Osteocyte (in vitro differentiated cells): ENCODE measurements at regions not wholly inside any gene's neighbourhood (a gene's known extent, or its start where the extent isn't known, plus 50 kb on each side); places are given as distances from the start of the nearest gene placed in this dataset.

Experiments
- DNase-seq: peaks from one replicate; pipeline ENCODE4 v3.0.0; 2021; ENCODE audit warnings: mixed read lengths; ENCODE audit not compliant: unreplicated experiment; ENCODE audit errors: extremely low spot score
- H3K27ac Mint-ChIP-seq: one replicate; pipeline ENCODE4 v1.8.0; 2021; ENCODE audit warnings: mild to moderate bottlenecking, mixed read lengths; ENCODE audit not compliant: unreplicated experiment
- H3K27me3 Mint-ChIP-seq: one replicate; pipeline ENCODE4 v1.8.0; 2021; ENCODE audit warnings: mixed read lengths; ENCODE audit not compliant: unreplicated experiment
- H3K36me3 Mint-ChIP-seq: one replicate; pipeline ENCODE4 v1.8.0; 2021; ENCODE audit warnings: mixed read lengths; ENCODE audit not compliant: unreplicated experiment
- H3K4me1 Mint-ChIP-seq: one replicate; pipeline ENCODE4 v1.8.0; 2021; ENCODE audit warnings: mixed read lengths; ENCODE audit not compliant: unreplicated experiment
- H3K4me3 Mint-ChIP-seq: one replicate; pipeline ENCODE4 v1.8.0; 2021; ENCODE audit warnings: mild to moderate bottlenecking, moderate library complexity, mixed read lengths; ENCODE audit not compliant: unreplicated experiment
- H3K9me3 Mint-ChIP-seq: one replicate; pipeline ENCODE4 v1.8.0; 2021; ENCODE audit warnings: mixed read lengths; ENCODE audit not compliant: unreplicated experiment
- TF ChIP-seq, protein P1 (sequence below): fragments of 200-600 bp; sonication (generic); IDR thresholded peaks from 2 replicates; pipeline ENCODE4 v1.5.0; 2021; ENCODE audit warnings: antibody characterized with exemption, mild to moderate bottlenecking, moderate library complexity

DNA sequence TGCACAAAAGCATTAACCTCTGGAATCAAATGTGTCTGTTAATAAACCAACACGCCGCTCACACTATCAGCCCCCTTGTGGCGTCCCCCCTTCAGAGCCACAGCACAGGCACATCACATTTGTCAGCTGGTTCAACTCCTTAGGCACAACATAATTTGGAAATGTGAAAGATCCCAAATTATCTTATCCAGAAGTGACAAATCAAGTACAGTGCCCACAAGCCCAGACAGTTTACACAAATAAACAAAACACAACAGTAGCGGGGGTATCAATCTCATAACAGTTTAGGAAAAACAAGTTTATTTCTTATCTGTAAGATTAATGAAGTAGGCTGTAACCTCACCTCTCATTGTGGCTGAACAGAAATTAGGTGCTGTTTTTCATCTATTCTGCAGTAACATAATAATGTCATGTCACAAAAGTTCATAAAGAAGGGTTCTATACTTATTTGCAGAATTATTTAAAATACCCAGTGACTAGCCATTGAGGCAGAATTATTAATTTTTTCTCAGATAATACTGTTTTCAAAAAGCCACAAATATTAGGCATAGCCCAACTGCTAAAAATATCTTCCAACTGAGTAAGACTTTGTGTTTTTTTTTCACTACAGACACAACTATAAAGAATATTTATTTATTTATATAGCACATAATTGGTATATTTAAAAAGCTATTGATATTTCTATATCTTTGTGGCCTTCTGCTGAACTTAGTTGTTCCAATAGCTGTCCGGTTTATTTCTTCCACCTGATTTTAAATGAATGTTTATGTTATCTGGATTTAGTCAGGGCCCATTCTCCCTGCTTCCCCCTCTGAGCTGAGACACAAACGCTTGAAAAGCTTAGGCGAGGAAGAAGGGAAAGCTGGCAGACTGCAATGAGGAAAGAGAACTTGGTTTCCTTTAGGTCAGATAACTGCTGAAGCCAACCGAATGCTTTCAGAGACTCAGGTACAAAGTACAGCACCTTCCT lies 214.7 kb downstream of the QDPR start:
- Mint-ChIP-seq H3K4me1 (no peaks in the 10 kb centered on the region), H3K27ac (no peak overlapping the region), H3K36me3 (no peaks in the 10 kb centered on the region), H3K9me3 (no peaks in the 10 kb centered on the region), H3K4me3 (no peak overlapping the region), H3K27me3 (peaks cover 9% of the 10 kb centered on the region)
- TF ChIP-seq, protein P1, sequence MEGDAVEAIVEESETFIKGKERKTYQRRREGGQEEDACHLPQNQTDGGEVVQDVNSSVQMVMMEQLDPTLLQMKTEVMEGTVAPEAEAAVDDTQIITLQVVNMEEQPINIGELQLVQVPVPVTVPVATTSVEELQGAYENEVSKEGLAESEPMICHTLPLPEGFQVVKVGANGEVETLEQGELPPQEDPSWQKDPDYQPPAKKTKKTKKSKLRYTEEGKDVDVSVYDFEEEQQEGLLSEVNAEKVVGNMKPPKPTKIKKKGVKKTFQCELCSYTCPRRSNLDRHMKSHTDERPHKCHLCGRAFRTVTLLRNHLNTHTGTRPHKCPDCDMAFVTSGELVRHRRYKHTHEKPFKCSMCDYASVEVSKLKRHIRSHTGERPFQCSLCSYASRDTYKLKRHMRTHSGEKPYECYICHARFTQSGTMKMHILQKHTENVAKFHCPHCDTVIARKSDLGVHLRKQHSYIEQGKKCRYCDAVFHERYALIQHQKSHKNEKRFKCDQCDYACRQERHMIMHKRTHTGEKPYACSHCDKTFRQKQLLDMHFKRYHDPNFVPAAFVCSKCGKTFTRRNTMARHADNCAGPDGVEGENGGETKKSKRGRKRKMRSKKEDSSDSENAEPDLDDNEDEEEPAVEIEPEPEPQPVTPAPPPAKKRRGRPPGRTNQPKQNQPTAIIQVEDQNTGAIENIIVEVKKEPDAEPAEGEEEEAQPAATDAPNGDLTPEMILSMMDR: no peak
- DNase-seq: no peak

DNA sequence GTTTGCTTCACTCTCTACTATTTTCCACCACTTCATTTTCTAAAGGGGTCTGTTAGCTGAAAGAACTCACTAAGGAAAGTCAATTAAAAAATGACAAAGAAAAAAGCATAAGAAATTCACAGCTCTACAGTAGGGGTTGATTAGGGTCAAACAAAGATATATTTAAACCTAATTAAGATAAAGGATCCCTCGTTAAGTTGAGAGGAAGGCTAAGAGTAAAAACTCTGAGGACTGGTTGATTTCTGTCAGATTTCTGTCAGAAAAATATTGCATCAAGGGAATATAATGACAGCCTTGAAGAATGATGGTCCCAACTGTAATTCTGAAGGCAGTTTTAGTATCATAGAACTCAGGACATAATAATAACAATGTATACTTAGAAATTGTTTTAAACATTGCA lies 218.0 kb downstream of the QDPR start:
- Mint-ChIP-seq H3K4me3 (no peak overlapping the region), H3K27me3 (peaks cover 5% of the 10 kb centered on the region), H3K4me1 (no peaks in the 10 kb centered on the region), H3K27ac (no peak overlapping the region), H3K9me3 (no peaks in the 10 kb centered on the region), H3K36me3 (no peaks in the 10 kb centered on the region)
- DNase-seq: no peak
- TF ChIP-seq, protein P1: no peak

DNA sequence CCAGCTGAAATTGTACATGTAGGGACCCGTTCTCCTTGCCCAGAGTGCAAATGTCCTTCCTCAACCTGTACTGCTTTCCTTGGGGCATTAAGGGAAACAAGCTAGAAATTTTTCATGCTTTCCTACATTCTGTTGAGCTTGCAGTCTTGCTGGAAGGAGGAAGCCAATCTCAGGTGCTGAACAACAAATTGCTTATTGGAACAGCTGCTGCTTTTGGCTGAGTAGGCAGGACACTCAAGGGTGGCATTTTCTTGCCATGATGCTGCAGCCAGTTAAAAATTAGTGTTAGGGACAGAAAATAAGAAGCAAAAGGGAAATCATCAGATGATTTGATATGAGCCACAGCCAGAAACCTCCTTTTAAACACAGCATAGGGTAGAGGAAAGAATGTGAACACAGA lies 223.7 kb downstream of the QDPR start:
- no peaks in the 10 kb centered on the region for H3K9me3 Mint-ChIP-seq
- H3K4me3 Mint-ChIP-seq: no peak overlapping the region
- H3K27ac Mint-ChIP-seq: no peak overlapping the region
- H3K27me3 Mint-ChIP-seq: peaks cover under 1% of the 10 kb centered on the region
- H3K36me3 Mint-ChIP-seq: no peaks in the 10 kb centered on the region
- no peaks in the 10 kb centered on the region for H3K4me1 Mint-ChIP-seq
- DNase-seq: no peak
- TF ChIP-seq, protein P1: no peak

DNA sequence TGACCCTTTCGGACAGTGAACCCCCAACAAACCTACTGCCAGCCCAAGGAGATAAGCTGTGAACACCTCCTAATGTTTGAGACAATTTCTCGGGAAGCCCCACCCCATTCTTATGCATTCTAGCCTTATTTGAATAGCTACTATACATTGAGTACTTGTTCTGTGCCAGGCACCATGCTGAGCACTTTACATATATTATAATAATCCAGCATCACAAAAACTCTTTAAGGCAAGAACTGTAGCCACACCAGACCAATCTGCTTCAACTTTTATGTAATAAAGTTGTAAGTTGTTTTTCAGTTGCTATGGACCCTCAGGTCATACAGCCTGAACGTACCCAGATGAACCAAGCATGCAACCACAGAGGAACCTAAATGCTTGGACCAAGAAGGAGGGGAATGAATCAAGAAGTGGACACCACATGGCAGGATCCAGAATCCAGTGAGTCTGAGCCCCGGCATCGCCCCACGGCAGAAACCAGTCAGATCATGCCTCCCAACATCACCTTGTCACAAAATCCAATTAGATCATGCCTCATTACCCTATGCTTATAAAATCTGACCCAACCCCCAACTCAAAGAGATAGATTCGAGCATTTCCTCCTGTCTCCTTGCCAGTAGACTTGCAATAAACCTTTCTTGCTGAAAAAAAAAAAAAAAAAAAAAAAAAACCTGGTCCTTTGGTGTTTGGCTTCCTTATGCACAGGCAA lies 225.0 kb downstream of the QDPR start:
- no peaks in the 10 kb centered on the region for H3K36me3 Mint-ChIP-seq
- H3K4me3 Mint-ChIP-seq: no peak overlapping the region
- H3K4me1 Mint-ChIP-seq: no peaks in the 10 kb centered on the region
- TF ChIP-seq, protein P1: no peak
- no peaks in the 10 kb centered on the region for H3K27me3 Mint-ChIP-seq
- DNase-seq: no peak
- no peaks in the 10 kb centered on the region for H3K9me3 Mint-ChIP-seq
- H3K27ac Mint-ChIP-seq: no peak overlapping the region

DNA sequence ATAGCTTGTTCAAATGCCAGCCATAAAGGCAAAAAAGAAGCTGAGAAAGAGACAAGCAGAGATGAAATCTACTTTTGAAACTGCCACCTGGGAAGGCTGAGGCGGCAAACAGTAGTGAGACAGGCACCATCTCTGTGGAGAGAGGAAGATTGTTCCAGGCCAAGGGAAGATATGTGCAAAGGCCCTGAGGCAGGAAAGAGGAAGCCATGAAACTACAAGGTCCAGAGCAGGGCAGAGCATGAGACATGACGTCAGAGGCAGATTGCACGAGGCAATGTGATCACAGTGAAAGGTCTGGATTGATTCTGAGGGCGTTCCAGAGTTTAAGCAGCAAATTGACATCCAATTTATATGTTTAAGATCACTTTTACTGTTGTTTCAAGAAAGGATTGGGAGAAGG lies 226.1 kb downstream of the QDPR start:
- Mint-ChIP-seq H3K27ac (no peak overlapping the region), H3K4me3 (no peak overlapping the region)

More for the DNA sequence above, 226.1 kb downstream of the QDPR start:
- Mint-ChIP-seq H3K27me3 (peaks cover 4% of the 10 kb centered on the region), H3K36me3 (no peaks in the 10 kb centered on the region), H3K4me1 (no peaks in the 10 kb centered on the region), H3K9me3 (no peaks in the 10 kb centered on the region)
- no peak for DNase-seq
- TF ChIP-seq, protein P1: no peak
